ENCODE measurements at regions not wholly inside any gene's neighbourhood (a gene's known extent, or its start where the extent isn't known, plus 50 kb on each side); places are given as distances from the start of the nearest gene placed in this dataset.
"Not testable (repeated sequence)": the region's sequence is repeated elsewhere in the genome, so short reads cannot be mapped to it uniquely, and the experiment has no call there.

DNA sequence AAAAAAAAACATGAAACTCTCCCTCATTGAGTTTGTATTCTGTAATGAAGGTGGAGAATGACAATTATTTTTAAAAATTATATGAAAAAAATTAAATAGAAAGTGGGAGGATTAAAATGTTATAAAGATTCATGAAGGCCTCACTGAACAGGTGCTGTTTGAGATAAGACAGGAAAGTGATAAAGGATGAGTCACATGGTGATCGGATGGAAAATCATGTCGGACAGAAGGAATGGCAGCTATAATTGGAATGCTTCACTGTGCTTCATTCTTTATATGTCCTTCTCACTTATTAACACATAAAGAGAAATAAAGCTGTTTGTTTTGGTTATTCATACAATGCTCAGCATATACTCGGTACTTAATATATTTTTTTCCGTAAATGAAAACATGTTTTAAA, 464.5 kb upstream of the RGMB start:
- H3K4me3 ChIP-seq (ENCODE audit: low read length), result no peak overlapping the region
- H3K4me1 ChIP-seq (ENCODE audit: insufficient read depth, low read length), result peaks cover 14% of the 10 kb centered on the region
- H3K27ac ChIP-seq (ENCODE audit: low read depth, low read length), result no peak overlapping the region; the same call in 1 of the 2 replicates
- no peaks in the 10 kb centered on the region for H3K27me3 ChIP-seq (ENCODE audit: insufficient read depth, low read length)
- H3K9me3 ChIP-seq (ENCODE audit: insufficient read depth, low read depth, low read length), result no peaks in the 10 kb centered on the region
- WGBS, result 100% methylated on average over 2 of the region's 4 CpGs
- H3K9ac ChIP-seq (ENCODE audit: low read depth, low read length), result no peak overlapping the region
- H3K36me3 ChIP-seq (ENCODE audit: insufficient read depth, low read length), result no peaks in the 10 kb centered on the region

DNA sequence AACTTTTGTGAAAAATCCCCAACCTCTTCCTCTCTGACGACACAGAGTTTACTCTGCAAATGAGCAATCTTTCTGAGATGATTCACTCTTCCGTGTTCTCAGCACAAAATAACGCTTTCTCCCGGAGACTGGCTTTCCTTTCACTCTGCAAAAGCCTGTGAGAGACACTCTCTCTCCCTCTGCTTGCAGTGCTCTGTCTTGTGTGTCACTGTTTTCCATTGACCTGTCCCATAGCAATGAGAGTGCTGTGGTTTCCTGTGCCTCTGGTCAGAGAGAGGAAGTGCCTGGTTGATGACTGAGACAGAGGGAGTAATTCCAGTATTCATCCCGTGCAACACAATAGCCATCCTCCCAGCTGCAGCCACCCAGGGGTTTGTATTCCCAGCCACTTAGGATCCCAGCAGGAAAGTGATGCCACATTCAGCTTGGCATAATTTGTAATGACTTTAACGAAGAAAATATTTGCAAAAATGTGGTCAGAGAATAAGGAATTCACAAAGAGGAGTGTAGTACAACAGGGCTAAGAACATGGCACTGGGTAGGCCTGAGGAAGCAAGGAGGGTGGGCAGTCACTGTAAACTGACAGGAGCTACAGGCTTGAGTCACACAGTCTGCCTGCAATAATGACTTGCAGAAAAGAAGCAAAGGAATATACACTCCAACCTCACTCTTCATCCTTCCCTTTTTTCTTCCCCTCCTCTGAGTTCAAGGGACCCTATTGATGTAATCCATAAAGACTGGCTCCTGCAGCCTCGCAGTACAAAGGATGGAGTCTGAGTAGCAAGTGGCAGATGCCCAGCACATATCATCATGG, 463.5 kb upstream of the RGMB start:
- Histone ChIP-seq H3K36me3 (ENCODE audit: insufficient read depth, low read length) (no peaks in the 10 kb centered on the region), H3K4me3 (ENCODE audit: low read length) (no peak overlapping the region), H3K27me3 (ENCODE audit: insufficient read depth, low read length) (no peaks in the 10 kb centered on the region), H3K9me3 (ENCODE audit: insufficient read depth, low read depth, low read length) (no peaks in the 10 kb centered on the region), H3K9ac (ENCODE audit: low read depth, low read length) (peak overlapping the region; percentile 9; the same call in 1 of the 2 replicates), H3K4me1 (ENCODE audit: insufficient read depth, low read length) (peaks cover 14% of the 10 kb centered on the region), H3K27ac (ENCODE audit: low read depth, low read length) (peak overlapping the region; percentile 74)
- 52% methylated on average over 7 of the region's 7 CpGs for WGBS

- Histone ChIP-seq H3K4me1 (ENCODE audit: insufficient read depth, low read length) (peaks cover 9% of the 10 kb centered on the region), H3K27me3 (ENCODE audit: insufficient read depth, low read length) (no peaks in the 10 kb centered on the region), H3K9me3 (ENCODE audit: insufficient read depth, low read depth, low read length) (no peaks in the 10 kb centered on the region), H3K4me3 (ENCODE audit: low read length) (no peak overlapping the region), H3K36me3 (ENCODE audit: insufficient read depth, low read length) (no peaks in the 10 kb centered on the region), H3K27ac (ENCODE audit: low read depth, low read length) (no peak overlapping the region), H3K9ac (ENCODE audit: low read depth, low read length) (no peak overlapping the region)
These were observed 459.2 kb upstream of the RGMB start for GRCh38 chr5:98314292-98314691.

DNA sequence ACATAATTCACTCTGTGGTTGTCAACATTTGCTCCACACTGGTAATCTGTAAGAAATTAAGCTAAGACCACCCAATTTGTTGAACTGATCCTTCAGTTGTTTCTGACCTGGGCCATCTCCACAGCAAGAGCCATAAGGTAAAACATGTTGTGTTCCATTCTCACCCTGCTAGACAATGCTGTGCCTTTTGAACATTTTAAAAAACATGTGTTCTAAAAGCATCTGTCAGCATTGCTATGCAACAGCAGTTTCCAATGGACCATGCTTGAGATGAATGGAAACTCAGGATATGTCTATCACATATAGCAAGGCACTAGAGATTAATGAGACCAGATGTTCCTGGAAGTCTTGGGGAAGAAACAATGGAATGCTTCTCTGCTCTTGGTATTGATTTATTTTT, 455.1 kb upstream of the RGMB start:
- Histone ChIP-seq H3K27ac (ENCODE audit: low read depth, low read length) (no peak overlapping the region), H3K36me3 (ENCODE audit: insufficient read depth, low read length) (no peaks in the 10 kb centered on the region), H3K4me1 (ENCODE audit: insufficient read depth, low read length) (peaks cover 13% of the 10 kb centered on the region; the same call in 1 of the 2 replicates), H3K4me3 (ENCODE audit: low read length) (no peak overlapping the region), H3K9ac (ENCODE audit: low read depth, low read length) (no peak overlapping the region), H3K9me3 (ENCODE audit: insufficient read depth, low read depth, low read length) (no peaks in the 10 kb centered on the region), H3K27me3 (ENCODE audit: insufficient read depth, low read length) (no peaks in the 10 kb centered on the region)

DNA sequence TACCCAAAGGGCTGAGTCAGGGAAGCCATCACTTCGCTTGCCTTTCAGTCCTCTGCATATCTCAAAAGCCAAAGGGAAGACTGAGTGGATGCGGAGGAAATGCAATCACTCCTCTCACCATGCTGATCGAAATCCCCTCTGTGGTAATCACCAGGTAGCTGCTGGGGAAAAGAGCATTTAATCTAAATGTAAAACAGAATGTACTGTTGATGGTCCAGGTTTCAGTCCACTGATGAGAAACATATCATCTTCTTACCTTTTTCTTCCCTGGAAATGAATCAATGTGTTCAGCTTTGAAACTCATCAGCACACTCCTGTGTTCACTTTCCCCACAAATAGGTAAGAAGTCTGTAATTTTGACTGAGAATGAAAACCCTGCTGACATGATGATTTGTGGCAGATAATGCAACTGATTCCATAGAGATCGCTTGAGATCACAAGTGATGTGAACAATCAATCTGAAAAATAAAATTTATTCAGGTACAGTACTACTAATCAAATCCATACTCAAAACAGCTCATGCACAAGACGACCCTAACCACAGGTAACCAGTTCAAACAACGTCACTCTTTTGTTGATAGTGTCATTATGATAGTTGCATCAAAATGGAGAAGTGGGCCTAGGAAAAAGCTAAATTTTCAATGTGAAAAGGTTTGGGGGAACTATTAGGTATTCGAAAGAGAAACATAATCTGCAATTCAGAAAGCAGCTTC, 454.0 kb upstream of the RGMB start:
- Histone ChIP-seq H3K36me3 (ENCODE audit: insufficient read depth, low read length) (no peaks in the 10 kb centered on the region), H3K9ac (ENCODE audit: low read depth, low read length) (no peak overlapping the region), H3K9me3 (ENCODE audit: insufficient read depth, low read depth, low read length) (no peaks in the 10 kb centered on the region), H3K4me3 (ENCODE audit: low read length) (no peak overlapping the region), H3K27me3 (ENCODE audit: insufficient read depth, low read length) (no peaks in the 10 kb centered on the region), H3K4me1 (ENCODE audit: insufficient read depth, low read length) (peaks cover 13% of the 10 kb centered on the region; the same call in 1 of the 2 replicates), H3K27ac (ENCODE audit: low read depth, low read length) (no peak overlapping the region)
- 90% methylated on average over 6 of the region's 7 CpGs for WGBS

- no peaks in the 10 kb centered on the region for H3K9me3 ChIP-seq (ENCODE audit: insufficient read depth, low read depth, low read length)
- H3K4me1 ChIP-seq (ENCODE audit: insufficient read depth, low read length), result peaks cover 13% of the 10 kb centered on the region; the same call in 1 of the 2 replicates
- 83% methylated on average over 2 of the region's 2 CpGs for WGBS
- H3K4me3 ChIP-seq (ENCODE audit: low read length), result no peak overlapping the region
- H3K27me3 ChIP-seq (ENCODE audit: insufficient read depth, low read length), result no peaks in the 10 kb centered on the region
- no peak overlapping the region for H3K9ac ChIP-seq (ENCODE audit: low read depth, low read length)
- no peaks in the 10 kb centered on the region for H3K36me3 ChIP-seq (ENCODE audit: insufficient read depth, low read length)
- H3K27ac ChIP-seq (ENCODE audit: low read depth, low read length), result no peak overlapping the region
These were observed 453.1 kb upstream of the RGMB start for GRCh38 chr5:98320343-98320742.

- no peak overlapping the region for H3K4me3 ChIP-seq (ENCODE audit: low read length)
- H3K9me3 ChIP-seq (ENCODE audit: insufficient read depth, low read depth, low read length), result no peaks in the 10 kb centered on the region
- H3K9ac ChIP-seq (ENCODE audit: low read depth, low read length), result no peak overlapping the region
- no peaks in the 10 kb centered on the region for H3K27me3 ChIP-seq (ENCODE audit: insufficient read depth, low read length)
- WGBS, result 93% methylated on average over 3 of the region's 3 CpGs
- peaks cover 13% of the 10 kb centered on the region; the same call in 1 of the 2 replicates for H3K4me1 ChIP-seq (ENCODE audit: insufficient read depth, low read length)
- no peaks in the 10 kb centered on the region for H3K36me3 ChIP-seq (ENCODE audit: insufficient read depth, low read length)
- no peak overlapping the region for H3K27ac ChIP-seq (ENCODE audit: low read depth, low read length)
These were observed 452.1 kb upstream of the RGMB start for GRCh38 chr5:98321361-98321760.

DNA sequence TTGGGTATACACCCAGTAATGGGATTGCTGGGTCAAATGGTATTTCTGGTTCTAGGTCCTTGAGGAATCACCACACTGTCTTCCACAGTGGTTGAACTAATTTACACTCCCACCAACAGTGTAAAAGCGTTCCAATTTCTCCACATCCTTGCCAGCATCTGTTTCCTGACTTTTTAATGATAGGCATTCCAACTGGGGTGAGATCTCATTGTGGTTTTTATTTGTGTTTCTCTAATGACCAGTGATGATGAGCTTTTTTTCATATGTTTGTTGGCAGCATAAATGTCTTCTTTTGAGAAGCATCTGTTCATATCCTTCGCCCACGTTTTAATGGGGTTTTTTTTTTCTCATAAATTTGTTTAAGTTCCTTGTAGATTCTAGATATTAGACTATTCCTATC, 448.3 kb upstream of the RGMB start:
- not testable (repeated sequence) for H3K27me3 ChIP-seq (ENCODE audit: insufficient read depth, low read length); H3K4me3 ChIP-seq (ENCODE audit: low read length); H3K36me3 ChIP-seq (ENCODE audit: insufficient read depth, low read length); H3K27ac ChIP-seq (ENCODE audit: low read depth, low read length); H3K9ac ChIP-seq (ENCODE audit: low read depth, low read length); H3K9me3 ChIP-seq (ENCODE audit: insufficient read depth, low read depth, low read length); H3K4me1 ChIP-seq (ENCODE audit: insufficient read depth, low read length)
- WGBS, result 100% methylated on average over 1 of the region's 3 CpGs

- H3K27me3 ChIP-seq (ENCODE audit: insufficient read depth, low read length), result no peaks in the 10 kb centered on the region
- no peaks in the 10 kb centered on the region for H3K36me3 ChIP-seq (ENCODE audit: insufficient read depth, low read length)
- H3K27ac ChIP-seq (ENCODE audit: low read depth, low read length), result no peak overlapping the region
- no peaks in the 10 kb centered on the region for H3K9me3 ChIP-seq (ENCODE audit: insufficient read depth, low read depth, low read length)
- H3K4me1 ChIP-seq (ENCODE audit: insufficient read depth, low read length), result no peaks in the 10 kb centered on the region
- no peak overlapping the region for H3K9ac ChIP-seq (ENCODE audit: low read depth, low read length)
- no peak overlapping the region for H3K4me3 ChIP-seq (ENCODE audit: low read length)
These were observed 445.4 kb upstream of the RGMB start for GRCh38 chr5:98328015-98328414.

DNA sequence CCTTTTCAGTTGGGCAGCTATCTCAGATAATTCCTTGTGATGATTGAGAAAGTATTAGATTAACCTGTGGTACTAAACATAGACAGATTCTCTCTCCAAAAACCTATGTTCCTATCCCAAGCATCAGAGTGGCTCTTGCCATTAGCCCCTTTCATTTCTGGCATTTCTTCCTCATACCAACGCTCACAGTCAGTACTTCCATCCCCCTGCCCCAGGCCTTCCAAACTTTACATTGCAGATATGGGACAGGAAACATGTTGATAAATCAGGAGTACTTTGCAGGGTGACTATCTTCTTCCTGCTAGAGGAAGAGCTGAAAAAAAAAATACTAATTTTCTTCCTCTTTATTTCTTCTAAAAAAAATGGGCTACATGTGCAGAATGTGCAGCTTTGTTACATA, 442.6 kb upstream of the RGMB start:
- no peaks in the 10 kb centered on the region for H3K27me3 ChIP-seq (ENCODE audit: insufficient read depth, low read length)
- H3K9me3 ChIP-seq (ENCODE audit: insufficient read depth, low read depth, low read length), result no peaks in the 10 kb centered on the region; the same call in 1 of the 2 replicates
- H3K36me3 ChIP-seq (ENCODE audit: insufficient read depth, low read length), result no peaks in the 10 kb centered on the region
- no peak overlapping the region for H3K4me3 ChIP-seq (ENCODE audit: low read length)
- no peaks in the 10 kb centered on the region for H3K4me1 ChIP-seq (ENCODE audit: insufficient read depth, low read length)
- WGBS, result 100% methylated on average over 1 of the region's 1 CpG
- no peak overlapping the region for H3K9ac ChIP-seq (ENCODE audit: low read depth, low read length)
- no peak overlapping the region for H3K27ac ChIP-seq (ENCODE audit: low read depth, low read length)

- H3K9me3 ChIP-seq (ENCODE audit: insufficient read depth, low read depth, low read length), result no peaks in the 10 kb centered on the region; the same call in 1 of the 2 replicates
- no peak overlapping the region for H3K4me3 ChIP-seq (ENCODE audit: low read length)
- H3K4me1 ChIP-seq (ENCODE audit: insufficient read depth, low read length), result no peaks in the 10 kb centered on the region
- no peaks in the 10 kb centered on the region for H3K27me3 ChIP-seq (ENCODE audit: insufficient read depth, low read length)
- H3K36me3 ChIP-seq (ENCODE audit: insufficient read depth, low read length), result no peaks in the 10 kb centered on the region
- no peak overlapping the region for H3K9ac ChIP-seq (ENCODE audit: low read depth, low read length)
- no peak overlapping the region for H3K27ac ChIP-seq (ENCODE audit: low read depth, low read length)
These were observed 439.5 kb upstream of the RGMB start for GRCh38 chr5:98333921-98334320.
